ENCODE measurements at regions not wholly inside any gene's neighbourhood (a gene's known extent, or its start where the extent isn't known, plus 50 kb on each side); places are given as distances from the start of the nearest gene placed in this dataset.

GRCh38 chr12:75579552-75579951 is 68.1 kb upstream of the KRR1 start:
- WGBS, 2 experiments (ENCODE audit: low coverage in 1 of 2, low lambda C conversion rate in 2 of 2, missing lambda C conversion rate in 2 of 2) = 82 to 88% methylated on average over 3 of the region's 3 CpGs
- H3F3A ChIP-seq (ENCODE audit: insufficient read depth) = no peaks in the 10 kb centered on the region

DNA sequence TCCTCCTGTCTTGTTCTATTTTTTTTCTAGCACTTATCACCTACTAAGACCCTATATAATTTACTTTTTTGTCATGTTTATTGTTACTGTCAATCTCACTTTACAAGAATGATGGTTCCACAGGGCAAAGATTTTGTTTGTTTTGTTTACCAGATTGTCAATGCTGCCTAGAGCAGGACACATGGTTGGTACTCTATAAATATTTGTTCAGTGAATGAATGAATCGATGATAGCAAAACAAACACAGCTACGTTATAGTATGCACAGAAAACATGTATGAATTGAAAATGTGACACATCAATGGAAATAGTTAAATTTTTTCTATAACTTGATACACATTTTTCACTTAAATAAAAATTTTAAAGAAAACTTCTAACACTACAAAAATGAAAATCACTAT is 67.1 kb upstream of the KRR1 start:
- H3K4me3 ChIP-seq = no peak overlapping the region
- no peaks in the 10 kb centered on the region for H4K20me1 ChIP-seq (ENCODE audit: insufficient read depth)
- no peaks in the 10 kb centered on the region for H3K36me3 ChIP-seq (ENCODE audit: low read depth)
- in situ Hi-C loops (cut with MboI) = no loop called here
- H3K27me3 ChIP-seq (replicated peaks; ENCODE audit: insufficient read depth) = no peaks in the 10 kb centered on the region
- H3F3A ChIP-seq (ENCODE audit: insufficient read depth) = no peaks in the 10 kb centered on the region
- H2AFZ ChIP-seq = no peak overlapping the region; the same call in 1 of the 2 replicates
- H3K9me2 ChIP-seq (ENCODE audit: insufficient read depth) = no peaks in the 10 kb centered on the region
- no peaks in the 10 kb centered on the region for H3K79me2 ChIP-seq (ENCODE audit: insufficient read depth)
- no peaks in the 10 kb centered on the region for H3K4me1 ChIP-seq (ENCODE audit: insufficient read depth)
- no peak for DNase-seq
- no peak overlapping the region for H3K4me2 ChIP-seq (ENCODE audit: unreplicated experiment)
- H3K9me3 ChIP-seq (ENCODE audit: low read depth) = no peaks in the 10 kb centered on the region
- WGBS, 2 experiments (ENCODE audit: low coverage in 1 of 2, low lambda C conversion rate in 2 of 2, missing lambda C conversion rate in 2 of 2) = 97% methylated on average over 2 of the region's 2 CpGs
- TF ChIP-seq EZH2 (IDR thresholded peaks at IDR 0.05; ENCODE audit: insufficient read depth, poor library complexity, severe bottlenecking) = no peak
- TF ChIP-seq EZH2phosphoT487 (IDR thresholded peaks at IDR 0.05; ENCODE audit: insufficient read depth, low read depth) = no peak
- H3K9ac ChIP-seq = no peak overlapping the region
- no peak overlapping the region for H3K27ac ChIP-seq

More at GRCh38 chr12:75579552-75579951, 68.1 kb upstream of the KRR1 start:
- Histone ChIP-seq H2AFZ (no peak overlapping the region), H3K9me3 (ENCODE audit: low read depth) (no peaks in the 10 kb centered on the region), H3K27ac (no peak overlapping the region), H3K79me2 (ENCODE audit: insufficient read depth) (no peaks in the 10 kb centered on the region), H3K4me2 (ENCODE audit: unreplicated experiment) (no peak overlapping the region), H3K27me3 (replicated peaks; ENCODE audit: insufficient read depth) (no peaks in the 10 kb centered on the region), H3K4me3 (no peak overlapping the region), H3K36me3 (ENCODE audit: low read depth) (no peaks in the 10 kb centered on the region), H3K9me2 (ENCODE audit: insufficient read depth) (no peaks in the 10 kb centered on the region), H4K20me1 (ENCODE audit: insufficient read depth) (no peaks in the 10 kb centered on the region), H3K9ac (no peak overlapping the region), H3K4me1 (ENCODE audit: insufficient read depth) (no peaks in the 10 kb centered on the region)
- TF ChIP-seq EZH2 (IDR thresholded peaks at IDR 0.05; ENCODE audit: insufficient read depth, poor library complexity, severe bottlenecking) = no peak
- no peak for TF ChIP-seq EZH2phosphoT487 (IDR thresholded peaks at IDR 0.05; ENCODE audit: insufficient read depth, low read depth)
- in situ Hi-C loops (cut with MboI) = no loop called here
- no peak for DNase-seq

DNA sequence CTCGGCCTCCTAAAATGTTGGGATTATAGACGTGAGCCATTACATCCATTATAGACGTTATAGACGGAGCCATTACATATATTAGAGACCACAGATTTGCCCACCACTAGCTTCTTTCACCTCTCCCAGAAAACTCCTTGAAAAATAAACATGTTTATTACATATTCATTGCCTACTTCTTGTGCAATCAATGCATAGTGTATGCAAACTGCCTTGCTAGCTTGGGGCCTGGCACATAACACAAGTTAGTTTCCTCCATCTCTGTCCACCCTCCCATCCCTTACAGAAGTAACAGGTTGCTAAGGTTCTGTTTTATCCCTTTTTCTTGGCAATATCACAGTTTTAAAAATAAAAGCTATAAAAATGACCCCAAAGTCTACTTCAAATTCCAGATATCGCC is 66.4 kb upstream of the KRR1 start:
- no peak overlapping the region for H3K4me3 ChIP-seq
- no peaks in the 10 kb centered on the region for H3F3A ChIP-seq (ENCODE audit: insufficient read depth)
- H3K27me3 ChIP-seq (replicated peaks; ENCODE audit: insufficient read depth) = no peaks in the 10 kb centered on the region
- H3K36me3 ChIP-seq (ENCODE audit: low read depth) = no peaks in the 10 kb centered on the region
- no peak for DNase-seq
- 83 to 88% methylated on average over 5 of the region's 5 CpGs for WGBS, 2 experiments (ENCODE audit: low coverage in 1 of 2, low lambda C conversion rate in 2 of 2, missing lambda C conversion rate in 2 of 2)
- H3K9me2 ChIP-seq (ENCODE audit: insufficient read depth) = no peaks in the 10 kb centered on the region
- H3K4me1 ChIP-seq (ENCODE audit: insufficient read depth) = no peaks in the 10 kb centered on the region
- H3K27ac ChIP-seq = no peak overlapping the region
- TF ChIP-seq EZH2 (IDR thresholded peaks at IDR 0.05; ENCODE audit: insufficient read depth, poor library complexity, severe bottlenecking) = no peak
- H3K9ac ChIP-seq = no peak overlapping the region
- H3K4me2 ChIP-seq (ENCODE audit: unreplicated experiment) = no peak overlapping the region
- no peaks in the 10 kb centered on the region for H3K79me2 ChIP-seq (ENCODE audit: insufficient read depth)
- in situ Hi-C loops (cut with MboI) = no loop called here
- H4K20me1 ChIP-seq (ENCODE audit: insufficient read depth) = no peaks in the 10 kb centered on the region
- H2AFZ ChIP-seq = no peak overlapping the region; the same call in 1 of the 2 replicates
- H3K9me3 ChIP-seq (ENCODE audit: low read depth) = no peaks in the 10 kb centered on the region

DNA sequence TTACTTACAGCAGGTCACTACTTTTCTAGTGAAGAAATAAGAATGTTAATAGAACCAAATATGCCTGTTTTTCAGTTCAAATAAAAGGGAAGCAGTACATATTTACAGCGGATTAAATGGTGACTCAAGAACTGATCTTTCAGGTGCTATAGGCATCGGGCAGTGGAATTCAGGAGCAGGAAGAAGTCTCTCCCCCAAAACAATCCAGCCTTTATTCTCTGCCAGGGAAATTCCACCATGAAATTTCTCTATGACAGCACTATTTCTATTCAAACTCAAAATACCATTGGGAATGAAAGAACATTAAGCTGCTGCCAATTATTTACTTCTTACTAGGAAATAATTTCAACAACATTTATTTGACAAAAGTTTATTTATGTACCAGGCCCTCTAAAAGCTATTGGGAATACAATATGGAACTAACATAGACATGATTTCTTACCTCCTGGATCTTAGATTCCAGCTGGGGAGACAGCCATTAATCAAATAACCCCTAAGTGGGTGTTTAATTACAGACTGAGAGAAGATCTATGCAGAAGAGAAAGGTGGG is 60.3 kb upstream of the KRR1 start:
- Histone ChIP-seq H3K27ac (no peak overlapping the region), H3K9me3 (ENCODE audit: low read depth) (no peaks in the 10 kb centered on the region), H3K9ac (no peak overlapping the region), H3K27me3 (replicated peaks; ENCODE audit: insufficient read depth) (no peaks in the 10 kb centered on the region), H3K4me1 (ENCODE audit: insufficient read depth) (no peaks in the 10 kb centered on the region), H2AFZ (no peak overlapping the region), H3K79me2 (ENCODE audit: insufficient read depth) (no peaks in the 10 kb centered on the region), H3K9me2 (ENCODE audit: insufficient read depth) (no peaks in the 10 kb centered on the region), H4K20me1 (ENCODE audit: insufficient read depth) (no peaks in the 10 kb centered on the region), H3K4me2 (ENCODE audit: unreplicated experiment) (no peak overlapping the region), H3K4me3 (no peak overlapping the region), H3F3A (ENCODE audit: insufficient read depth) (peaks cover 7% of the 10 kb centered on the region; the same call in 1 of the 2 replicates), H3K36me3 (ENCODE audit: low read depth) (no peaks in the 10 kb centered on the region)
- TF ChIP-seq EZH2 (IDR thresholded peaks at IDR 0.05; ENCODE audit: insufficient read depth, poor library complexity, severe bottlenecking) (no peak), EZH2phosphoT487 (IDR thresholded peaks at IDR 0.05; ENCODE audit: insufficient read depth, low read depth) (no peak)
- 63% methylated on average over 2 of the region's 2 CpGs for WGBS, 2 experiments (ENCODE audit: low coverage in 1 of 2, low lambda C conversion rate in 2 of 2, missing lambda C conversion rate in 2 of 2)
- no peak for DNase-seq
- in situ Hi-C loops (cut with MboI) = no loop called here

GRCh38 chr12:75571204-75571603 is 59.8 kb upstream of the KRR1 start:
- in situ Hi-C loops (cut with MboI) = no loop called here
- Histone ChIP-seq H3K4me1 (ENCODE audit: insufficient read depth) (no peaks in the 10 kb centered on the region), H4K20me1 (ENCODE audit: insufficient read depth) (no peaks in the 10 kb centered on the region), H3K9me2 (ENCODE audit: insufficient read depth) (no peaks in the 10 kb centered on the region), H3K9ac (no peak overlapping the region), H3K9me3 (ENCODE audit: low read depth) (no peaks in the 10 kb centered on the region), H3K27ac (no peak overlapping the region), H3K4me2 (ENCODE audit: unreplicated experiment) (no peak overlapping the region), H3K4me3 (no peak overlapping the region), H3K36me3 (ENCODE audit: low read depth) (no peaks in the 10 kb centered on the region), H2AFZ (no peak overlapping the region), H3K27me3 (replicated peaks; ENCODE audit: insufficient read depth) (no peaks in the 10 kb centered on the region), H3F3A (ENCODE audit: insufficient read depth) (peaks cover 7% of the 10 kb centered on the region; the same call in 1 of the 2 replicates), H3K79me2 (ENCODE audit: insufficient read depth) (no peaks in the 10 kb centered on the region)
- no peak for DNase-seq
- TF ChIP-seq EZH2phosphoT487 (IDR thresholded peaks at IDR 0.05; ENCODE audit: insufficient read depth, low read depth) (no peak), EZH2 (IDR thresholded peaks at IDR 0.05; ENCODE audit: insufficient read depth, poor library complexity, severe bottlenecking) (no peak)
- 65 to 69% methylated on average over 3 of the region's 3 CpGs for WGBS, 2 experiments (ENCODE audit: low coverage in 1 of 2, low lambda C conversion rate in 2 of 2, missing lambda C conversion rate in 2 of 2)
